GM21390 (cell line): ENCODE measurements at regions not wholly inside any gene's neighbourhood (a gene's known extent, or its start where the extent isn't known, plus 50 kb on each side); places are given as distances from the start of the nearest gene placed in this dataset.

ENCODE experiments used
- ATAC-seq: cut with Tn5 transposase; IDR thresholded peaks from one replicate; pipeline ENCODE4 v1.9.1; 2021; ENCODE audit not compliant: unreplicated experiment

DNA sequence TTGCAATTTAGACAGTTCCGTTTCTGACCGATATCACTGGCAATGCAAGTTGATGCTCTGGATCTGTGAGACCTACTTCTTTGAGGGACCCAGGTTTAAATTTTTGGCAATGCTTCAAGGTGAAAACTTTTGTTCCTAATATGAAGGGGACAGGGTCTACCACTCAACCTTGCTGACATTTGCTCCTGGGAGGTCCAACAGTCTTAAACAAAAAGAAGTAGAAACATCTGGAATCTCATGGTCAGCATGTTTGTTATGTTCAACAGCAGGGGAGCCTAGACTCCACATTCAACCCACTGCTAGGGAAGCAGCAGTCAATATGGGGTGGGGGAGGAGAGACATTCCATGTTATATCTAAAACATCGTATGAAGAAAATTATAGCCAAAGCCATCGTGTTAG lies 196.4 kb downstream of the SIM1 start:
- ATAC-seq, result no peak

DNA sequence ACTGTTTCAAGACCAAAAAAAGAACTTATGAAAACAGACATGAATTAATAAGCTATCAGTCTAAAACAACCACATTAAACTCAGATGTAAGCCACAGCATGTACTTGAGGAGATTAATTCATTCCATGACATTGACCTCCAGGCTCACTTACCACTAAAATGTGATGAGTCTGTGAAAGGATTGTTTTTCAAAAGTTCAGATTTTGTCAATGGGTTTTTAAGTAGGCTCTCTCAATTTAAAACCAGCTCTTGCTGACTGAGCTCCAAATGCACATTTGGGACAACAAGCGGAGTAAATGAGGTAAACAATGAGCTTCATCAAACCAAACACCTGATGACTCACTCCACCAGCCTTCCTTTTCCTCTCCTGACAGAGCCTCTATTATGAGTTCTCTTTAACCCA lies 197.0 kb downstream of the SIM1 start:
- ATAC-seq, result no peak

- ATAC-seq, result no peak
Measured at GRCh38 chr6:100266494-100267401, 198.0 kb downstream of the SIM1 start.

GRCh38 chr6:100262086-100262485 lies 202.6 kb downstream of the SIM1 start:
- ATAC-seq, result no peak

DNA sequence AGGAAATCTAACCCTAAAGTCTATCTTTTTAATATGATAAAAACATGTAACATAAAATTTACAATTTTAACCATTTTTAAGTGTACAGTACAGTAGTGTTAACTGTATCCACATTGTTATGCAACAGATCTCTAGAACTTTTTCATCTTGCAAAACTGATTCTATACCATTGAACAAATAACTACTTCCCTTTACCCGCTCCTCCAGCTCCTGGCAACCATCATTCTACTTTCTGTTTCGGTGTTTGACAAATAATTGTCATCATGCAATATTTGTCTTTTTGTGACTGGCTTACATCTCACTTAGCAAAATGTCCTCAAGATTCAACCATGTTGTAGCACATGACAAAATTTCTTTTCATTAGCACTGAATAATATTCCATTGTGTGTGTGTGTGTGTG lies 203.2 kb downstream of the SIM1 start:
- no peak for ATAC-seq

DNA sequence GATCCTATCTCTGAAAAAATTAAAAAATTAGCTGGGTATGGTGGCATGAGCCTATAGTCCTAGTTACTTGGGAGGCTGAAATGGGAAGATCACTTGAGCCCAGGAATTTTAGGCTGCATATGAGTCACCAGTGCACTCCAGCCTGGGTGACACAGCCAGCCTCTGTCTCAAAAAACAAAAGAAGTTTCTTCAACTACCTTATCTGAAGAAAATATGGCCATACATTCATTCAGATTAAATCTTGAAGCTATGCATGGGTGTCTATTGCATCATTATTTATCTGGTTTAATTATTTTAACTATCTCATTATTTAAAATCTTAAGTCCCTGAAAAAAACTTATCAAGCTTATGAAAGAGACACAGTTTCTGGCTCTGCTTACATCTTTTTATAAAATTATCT lies 204.1 kb downstream of the SIM1 start:
- ATAC-seq, result no peak

DNA sequence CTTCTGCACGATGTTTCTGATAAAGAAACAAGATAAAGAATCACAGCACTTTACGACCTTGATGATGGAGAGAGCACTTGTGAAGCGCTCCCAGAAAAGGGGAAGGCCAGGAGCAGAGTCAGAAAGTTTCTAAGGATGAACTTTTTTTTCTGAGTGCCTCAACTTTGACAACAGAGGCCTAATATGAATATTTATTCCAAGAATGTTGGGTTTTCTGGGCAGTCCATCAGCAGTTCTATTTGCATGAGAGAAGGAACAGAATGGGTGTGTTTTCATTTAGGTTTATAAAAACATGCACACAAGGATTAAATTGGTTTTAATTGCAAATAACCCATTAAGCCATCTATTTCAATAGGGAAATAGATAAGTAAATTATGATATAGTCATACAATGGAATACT lies 204.9 kb downstream of the SIM1 start:
- ATAC-seq, result no peak

DNA sequence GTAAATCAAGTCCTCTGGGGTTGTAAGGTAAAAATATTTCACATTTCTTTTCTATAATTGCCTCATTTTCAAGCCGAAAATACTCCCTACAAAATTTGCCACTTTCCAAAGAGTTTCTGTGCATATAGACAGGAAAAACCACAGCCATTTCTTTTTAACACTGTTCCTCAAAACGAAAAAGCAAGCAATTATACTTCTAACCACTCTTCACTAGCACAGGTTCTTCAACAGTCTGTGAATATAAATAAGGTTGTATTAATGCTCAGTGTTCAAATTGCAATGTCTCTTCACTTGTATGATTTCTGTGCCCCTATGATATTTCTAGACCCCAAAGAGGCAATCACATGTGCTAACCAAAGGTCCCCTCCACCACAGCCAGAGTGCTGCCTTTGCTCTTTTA lies 206.0 kb downstream of the SIM1 start:
- ATAC-seq, result no peak

GRCh38 chr6:100257793-100258395 lies 206.8 kb downstream of the SIM1 start:
- ATAC-seq, result peak; percentile 95

- no peak for ATAC-seq
Measured at GRCh38 chr6:100255701-100256100, 209.0 kb downstream of the SIM1 start.

DNA sequence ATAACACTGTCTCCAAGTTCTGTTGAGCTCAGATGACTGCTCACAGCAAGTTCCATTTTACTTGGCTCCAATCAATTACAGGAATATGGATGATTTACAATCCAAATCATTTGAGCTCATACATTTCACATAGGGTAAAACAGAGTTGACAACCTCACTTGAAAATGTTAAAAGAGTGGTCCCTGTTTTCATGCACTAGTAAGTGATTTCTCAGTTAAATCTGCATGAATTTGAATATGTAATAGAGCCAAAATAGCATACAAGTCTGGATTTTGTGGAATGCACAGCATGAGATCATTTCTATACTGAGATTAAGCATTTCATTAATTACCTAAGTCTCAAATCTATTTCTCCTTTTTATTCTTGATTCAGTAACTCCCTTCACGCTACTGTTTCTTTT lies 217.6 kb downstream of the SIM1 start:
- no peak for ATAC-seq

- no peak for ATAC-seq
Measured at GRCh38 chr6:100246206-100246605, 218.5 kb downstream of the SIM1 start.

DNA sequence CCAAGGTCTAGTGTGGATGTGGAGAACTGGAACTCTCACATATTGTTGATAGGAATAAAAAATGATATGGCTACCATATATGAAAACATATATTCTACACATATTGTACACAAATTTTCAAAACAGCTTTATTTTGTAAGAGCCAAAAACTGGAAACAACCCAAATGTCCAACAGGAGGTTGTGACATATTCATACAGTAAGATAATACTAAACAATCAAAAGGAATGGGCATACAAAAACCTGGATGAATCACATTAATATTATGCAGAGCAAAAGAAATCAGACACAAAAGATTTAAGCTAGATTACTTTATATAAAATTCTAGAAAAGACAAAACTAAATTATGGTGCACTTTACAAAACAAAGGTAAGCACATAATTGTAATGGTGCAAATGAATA lies 223.9 kb downstream of the SIM1 start:
- no peak for ATAC-seq

DNA sequence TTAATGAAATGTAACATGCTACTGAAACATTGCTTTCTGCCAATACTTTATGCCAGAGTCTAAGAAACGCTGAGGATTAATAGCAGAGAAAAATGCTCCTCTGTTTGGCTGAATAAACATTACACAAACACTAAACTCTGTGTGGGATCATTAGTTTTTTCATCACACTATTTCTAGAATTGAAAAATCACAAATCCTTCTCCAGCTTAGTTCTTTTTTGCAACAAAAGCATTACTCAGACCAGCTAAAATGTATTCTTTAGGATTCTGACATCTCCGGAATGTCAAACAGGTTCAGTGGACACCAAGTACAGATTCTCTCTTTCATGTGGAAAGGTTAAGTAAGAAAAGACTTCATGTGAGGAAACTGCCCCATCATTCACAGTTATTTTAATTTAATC lies 226.9 kb downstream of the SIM1 start:
- ATAC-seq, result no peak

DNA sequence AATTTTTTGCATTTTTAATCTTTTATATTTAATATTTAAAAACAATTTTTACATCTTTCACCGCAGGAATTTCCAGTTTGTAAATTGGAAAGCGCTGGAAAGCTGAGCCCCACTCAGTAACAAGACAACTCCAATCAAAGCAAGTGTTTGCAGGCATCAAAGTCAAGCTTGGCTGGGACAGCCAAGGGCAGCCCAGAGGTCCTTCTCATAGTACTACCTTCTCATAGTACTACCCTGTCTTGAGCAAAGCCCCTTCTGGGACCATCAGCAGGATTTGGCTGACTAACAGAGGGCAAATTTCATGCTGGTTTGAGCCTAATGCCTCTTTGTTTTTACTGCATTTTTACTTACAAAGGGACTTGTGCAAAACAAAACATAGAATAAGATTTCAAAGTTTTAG lies 228.3 kb downstream of the SIM1 start:
- no peak for ATAC-seq

- ATAC-seq, result no peak
Measured at GRCh38 chr6:100235631-100236030, 229.1 kb downstream of the SIM1 start.

- no peak for ATAC-seq
Measured at GRCh38 chr6:100234625-100235024, 230.1 kb downstream of the SIM1 start.

- ATAC-seq, result no peak
Measured at GRCh38 chr6:100232781-100233573, 231.7 kb downstream of the SIM1 start.

DNA sequence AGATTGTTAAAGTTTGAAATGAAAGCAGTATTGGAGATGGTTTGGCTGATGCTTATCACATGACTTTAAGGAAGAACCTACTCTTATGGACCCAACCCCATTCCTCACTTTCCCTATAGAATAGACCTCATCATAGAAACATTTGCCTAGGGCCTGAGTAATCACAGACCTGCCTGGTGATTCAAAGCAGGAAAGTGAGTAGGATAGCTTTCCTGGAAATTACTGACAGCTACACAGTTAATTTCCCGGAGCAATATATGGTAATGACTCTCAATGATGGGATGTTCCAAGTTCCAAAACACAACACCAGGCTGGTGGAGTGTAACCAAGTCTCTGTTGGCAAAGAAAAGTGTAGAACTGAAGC lies 233.8 kb downstream of the SIM1 start:
- no peak for ATAC-seq

- no peak for ATAC-seq
Measured at GRCh38 chr6:100230115-100230952, 234.4 kb downstream of the SIM1 start.

GRCh38 chr6:100229512-100229911 lies 235.2 kb downstream of the SIM1 start:
- no peak for ATAC-seq
